ENCODE measurements at regions not wholly inside any gene's neighbourhood (a gene's known extent, or its start where the extent isn't known, plus 50 kb on each side); places are given as distances from the start of the nearest gene placed in this dataset.

DNA sequence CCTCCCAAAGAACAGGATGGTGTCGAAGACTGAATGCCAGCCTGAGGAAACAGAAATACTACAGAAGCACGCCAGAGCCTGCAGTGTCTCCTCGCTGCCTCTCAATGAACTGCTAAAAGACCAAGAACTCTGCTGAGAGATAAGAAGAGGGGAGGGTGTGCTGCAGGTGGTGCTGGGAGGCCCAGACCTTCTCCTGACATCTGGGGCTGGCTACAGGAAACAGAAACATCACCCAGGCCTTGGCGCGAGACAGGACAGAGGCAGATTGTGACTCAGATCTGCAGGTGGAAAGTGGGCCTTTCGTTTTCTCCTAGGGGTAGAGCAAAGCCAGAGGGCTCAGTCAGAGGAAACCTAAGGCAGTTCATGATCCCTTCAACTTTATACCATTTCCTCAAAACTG, 250.3 kb upstream of the TCF4 start:
- CTCF ChIA-PET (ENCODE audit: low intra/inter-chr PET ratio): no interaction called here
- no peak overlapping the region for H3K4me3 ChIP-seq
- intact Hi-C loops (cut with micrococcal nuclease) (loop anchor here (5.0 kb wide), 1 partner anchor 451 kb away; no protein-coding TSS in a partner anchor), in situ Hi-C loops (cut with MboI) (no loop called here)
- no TSS peak for BruUV-seq (replicated peaks)
- no peak overlapping the region for H3K27ac ChIP-seq (ENCODE audit: extremely low read depth, low read depth, low read length)
- peak; percentile 47; the same call in 2 of the 3 replicates for ATAC-seq
- no peak overlapping the region for H3K9ac ChIP-seq (ENCODE audit: insufficient read depth in 1 of 2, low read depth in 2 of 2, low read length in 2 of 2)
- H2AFZ ChIP-seq (ENCODE audit: low read depth, low read length): peak overlapping the region; percentile 50
- TF ChIP-seq, protein P1, sequence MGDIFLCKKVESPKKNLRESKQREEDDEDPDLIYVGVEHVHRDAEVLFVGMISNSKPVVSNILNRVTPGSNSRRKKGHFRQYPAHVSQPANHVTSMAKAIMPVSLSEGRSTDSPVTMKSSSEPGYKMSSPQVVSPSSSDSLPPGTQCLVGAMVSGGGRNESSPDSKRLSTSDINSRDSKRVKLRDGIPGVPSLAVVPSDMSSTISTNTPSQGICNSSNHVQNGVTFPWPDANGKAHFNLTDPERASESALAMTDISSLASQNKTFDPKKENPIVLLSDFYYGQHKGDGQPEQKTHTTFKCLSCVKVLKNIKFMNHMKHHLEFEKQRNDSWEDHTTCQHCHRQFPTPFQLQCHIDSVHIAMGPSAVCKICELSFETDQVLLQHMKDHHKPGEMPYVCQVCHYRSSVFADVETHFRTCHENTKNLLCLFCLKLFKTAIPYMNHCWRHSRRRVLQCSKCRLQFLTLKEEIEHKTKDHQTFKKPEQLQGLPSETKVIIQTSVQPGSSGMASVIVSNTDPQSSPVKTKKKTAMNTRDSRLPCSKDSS (IDR thresholded peaks at IDR 0.05; ENCODE audit: low read depth, partially characterized antibody): no peak
- TF ChIP-seq, protein P2, sequence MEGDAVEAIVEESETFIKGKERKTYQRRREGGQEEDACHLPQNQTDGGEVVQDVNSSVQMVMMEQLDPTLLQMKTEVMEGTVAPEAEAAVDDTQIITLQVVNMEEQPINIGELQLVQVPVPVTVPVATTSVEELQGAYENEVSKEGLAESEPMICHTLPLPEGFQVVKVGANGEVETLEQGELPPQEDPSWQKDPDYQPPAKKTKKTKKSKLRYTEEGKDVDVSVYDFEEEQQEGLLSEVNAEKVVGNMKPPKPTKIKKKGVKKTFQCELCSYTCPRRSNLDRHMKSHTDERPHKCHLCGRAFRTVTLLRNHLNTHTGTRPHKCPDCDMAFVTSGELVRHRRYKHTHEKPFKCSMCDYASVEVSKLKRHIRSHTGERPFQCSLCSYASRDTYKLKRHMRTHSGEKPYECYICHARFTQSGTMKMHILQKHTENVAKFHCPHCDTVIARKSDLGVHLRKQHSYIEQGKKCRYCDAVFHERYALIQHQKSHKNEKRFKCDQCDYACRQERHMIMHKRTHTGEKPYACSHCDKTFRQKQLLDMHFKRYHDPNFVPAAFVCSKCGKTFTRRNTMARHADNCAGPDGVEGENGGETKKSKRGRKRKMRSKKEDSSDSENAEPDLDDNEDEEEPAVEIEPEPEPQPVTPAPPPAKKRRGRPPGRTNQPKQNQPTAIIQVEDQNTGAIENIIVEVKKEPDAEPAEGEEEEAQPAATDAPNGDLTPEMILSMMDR (IDR thresholded peaks at IDR 0.05 in 2 of 3, conservative IDR thresholded peaks at IDR 0.05 in 1 of 3; ENCODE audit: insufficient read depth in 2 of 3, low read depth in 1 of 3, low read length in 3 of 3): 0 out of 6 replicates have a peak, but pooled peaks of 1 of the 3 experiments have one; percentile 4
- no peaks in the 10 kb centered on the region for H3K9me1 ChIP-seq (ENCODE audit: control insufficient read depth, insufficient read depth, low read length)
- FAIRE-seq: no peak
- H3K9me3 ChIP-seq (replicated peaks; ENCODE audit: control insufficient read depth, insufficient read depth, low read depth, low read length): no peaks in the 10 kb centered on the region
- H3K36me3 ChIP-seq (ENCODE audit: control insufficient read depth, insufficient read depth, low read length): no peaks in the 10 kb centered on the region
- no peaks in the 10 kb centered on the region for H4K20me1 ChIP-seq (replicated peaks; ENCODE audit: control insufficient read depth, insufficient read depth, low read length)
- no peaks in the 10 kb centered on the region for H3K27me3 ChIP-seq (ENCODE audit: control insufficient read depth in 2 of 2, insufficient read depth in 2 of 2, low read length in 2 of 2)
- WGBS (ENCODE audit: insufficient coverage, low coverage, missing lambda C conversion rate): 18% methylated on average over 6 of the region's 6 CpGs
- no peak overlapping the region for H3K4me2 ChIP-seq (ENCODE audit: insufficient read depth, low read length)
- no peaks in the 10 kb centered on the region; a peak in 1 of 5 replicates for H3K4me1 ChIP-seq (replicated peaks in 1 of 2; ENCODE audit: control insufficient read depth in 2 of 2, insufficient read depth in 2 of 2, low read length in 2 of 2)
- POLR2A ChIA-PET: no interaction called here
- no peaks in the 10 kb centered on the region for H3K79me2 ChIP-seq (ENCODE audit: control insufficient read depth, insufficient read depth, low read length)
- DNase-seq (ENCODE audit: extremely low read depth in 1 of 4, low spot score in 3 of 4): peak in 2 of 4 experiments; percentile 7
